Keratinocyte (primary cell): ENCODE measurements at regions not wholly inside any gene's neighbourhood (a gene's known extent, or its start where the extent isn't known, plus 50 kb on each side); places are given as distances from the start of the nearest gene placed in this dataset.

Experiments
- EZH2 ChIP-seq: IDR thresholded peaks from one replicate; pipeline ENCODE4 v1.6.1; 2012; ENCODE audit warnings: inconsistent platforms, mild to moderate bottlenecking, low read length, moderate library complexity
- TF ChIP-seq, protein P1 (sequence below), 3 experiments: IDR thresholded peaks in 1 of 3; conservative IDR thresholded peaks in 1 of 3; optimal IDR thresholded peaks in 1 of 3; 2 replicates in 2 of 3; 3 replicates in 1 of 3; pipeline versions ENCODE3 to v1.5.1; 2011; ENCODE audit warnings: low read length in 3 of 3, mild to moderate bottlenecking in 3 of 3, moderate library complexity in 2 of 3, control low read depth in 1 of 3, inconsistent platforms in 1 of 3; ENCODE audit not compliant: insufficient read depth in 2 of 3; ENCODE audit errors: extremely low read depth in 1 of 3

DNA sequence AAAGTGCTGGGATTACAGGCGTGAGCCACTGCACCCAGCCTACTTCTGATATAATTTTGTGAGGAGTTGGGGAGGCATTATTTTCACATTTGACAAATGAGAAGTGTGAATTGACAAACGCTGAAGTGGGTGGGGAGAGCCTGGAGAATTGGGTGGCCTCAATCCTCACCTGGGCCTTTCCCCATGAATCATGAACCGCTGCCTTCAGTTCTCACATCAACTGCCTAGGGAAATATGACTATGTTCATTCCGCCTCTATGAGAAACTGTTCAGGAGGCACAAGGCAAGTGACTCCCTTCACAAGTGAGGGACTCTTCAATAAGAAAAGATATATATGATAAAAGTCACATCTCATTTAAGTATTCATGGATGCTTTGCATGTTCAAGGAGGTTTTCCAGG lies 96.6 kb upstream of the RND3 start:
- TF ChIP-seq, protein P1, sequence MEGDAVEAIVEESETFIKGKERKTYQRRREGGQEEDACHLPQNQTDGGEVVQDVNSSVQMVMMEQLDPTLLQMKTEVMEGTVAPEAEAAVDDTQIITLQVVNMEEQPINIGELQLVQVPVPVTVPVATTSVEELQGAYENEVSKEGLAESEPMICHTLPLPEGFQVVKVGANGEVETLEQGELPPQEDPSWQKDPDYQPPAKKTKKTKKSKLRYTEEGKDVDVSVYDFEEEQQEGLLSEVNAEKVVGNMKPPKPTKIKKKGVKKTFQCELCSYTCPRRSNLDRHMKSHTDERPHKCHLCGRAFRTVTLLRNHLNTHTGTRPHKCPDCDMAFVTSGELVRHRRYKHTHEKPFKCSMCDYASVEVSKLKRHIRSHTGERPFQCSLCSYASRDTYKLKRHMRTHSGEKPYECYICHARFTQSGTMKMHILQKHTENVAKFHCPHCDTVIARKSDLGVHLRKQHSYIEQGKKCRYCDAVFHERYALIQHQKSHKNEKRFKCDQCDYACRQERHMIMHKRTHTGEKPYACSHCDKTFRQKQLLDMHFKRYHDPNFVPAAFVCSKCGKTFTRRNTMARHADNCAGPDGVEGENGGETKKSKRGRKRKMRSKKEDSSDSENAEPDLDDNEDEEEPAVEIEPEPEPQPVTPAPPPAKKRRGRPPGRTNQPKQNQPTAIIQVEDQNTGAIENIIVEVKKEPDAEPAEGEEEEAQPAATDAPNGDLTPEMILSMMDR (optimal IDR thresholded peaks at IDR 0.05 in 1 of 3, IDR thresholded peaks at IDR 0.05 in 1 of 3, conservative IDR thresholded peaks at IDR 0.05 in 1 of 3; ENCODE audit: extremely low read depth in 1 of 3, insufficient read depth in 2 of 3, low read length in 3 of 3), result no peak
- no peak for TF ChIP-seq EZH2
